ENCODE measurements at regions not wholly inside any gene's neighbourhood (a gene's known extent, or its start where the extent isn't known, plus 50 kb on each side); places are given as distances from the start of the nearest gene placed in this dataset.
"Not testable (repeated sequence)": the region's sequence is repeated elsewhere in the genome, so short reads cannot be mapped to it uniquely, and the experiment has no call there.

DNA sequence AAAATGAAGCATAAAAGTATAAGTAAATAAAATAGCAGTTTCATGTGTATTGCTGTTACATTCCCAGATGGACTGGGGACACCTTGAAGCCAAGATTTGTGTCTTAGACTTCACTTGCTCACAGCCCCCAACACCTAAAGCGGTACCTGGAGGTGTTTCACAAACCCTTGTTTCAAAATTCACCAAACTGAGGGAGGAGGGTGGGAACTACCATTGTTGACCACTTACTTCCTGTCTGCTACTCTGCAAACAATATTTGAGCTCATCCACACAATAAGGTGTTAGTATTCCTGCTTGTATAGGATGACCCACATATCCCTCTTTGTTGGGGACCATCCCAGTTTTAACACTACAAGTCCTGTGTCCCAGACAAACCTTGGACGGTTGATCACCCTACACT, 115.9 kb upstream of the SYT6 start:
- DNase-seq (ENCODE audit: low read depth in 2 of 2): no peak

- no peak for DNase-seq (ENCODE audit: low read depth in 2 of 2)
Measured at GRCh38 chr1:114263343-114263742, 109.7 kb upstream of the SYT6 start.

- no peak for DNase-seq (ENCODE audit: low read depth in 2 of 2)
Measured at GRCh38 chr1:114262337-114262736, 108.7 kb upstream of the SYT6 start.

DNA sequence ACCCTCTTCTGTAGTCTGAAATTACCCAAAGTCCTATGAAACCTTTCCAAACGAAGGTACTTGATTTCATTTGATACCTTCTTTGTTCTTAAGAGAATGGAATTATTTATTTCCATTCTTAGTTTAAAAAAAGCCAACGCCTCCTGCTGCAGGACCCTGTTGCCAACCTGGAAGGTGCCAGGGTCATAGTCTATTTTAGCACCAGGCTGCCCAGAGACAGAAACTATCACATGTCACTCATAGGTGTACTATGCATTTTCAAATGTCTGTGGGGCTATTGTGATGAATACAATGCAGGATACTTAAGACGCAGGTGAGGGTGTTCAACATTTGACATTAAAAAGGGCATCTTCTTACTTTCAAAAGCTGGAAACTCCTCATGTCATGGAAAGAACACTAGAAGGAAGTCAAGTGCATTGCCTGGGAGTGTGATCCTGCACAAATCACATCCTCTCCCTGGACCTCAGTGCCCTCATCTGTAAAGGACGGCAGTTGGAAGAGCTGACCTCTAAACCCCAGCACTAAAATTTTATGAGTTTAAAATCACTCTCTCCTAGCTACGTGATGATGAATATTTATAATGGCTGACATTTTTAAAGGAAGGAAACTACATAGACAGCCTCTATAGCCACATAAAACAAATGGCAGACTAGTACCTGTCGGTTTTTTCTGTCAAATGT, 107.3 kb upstream of the SYT6 start:
- no peak for DNase-seq (ENCODE audit: low read depth in 2 of 2)

GRCh38 chr1:114259511-114260160, 106.0 kb upstream of the SYT6 start:
- DNase-seq (ENCODE audit: low read depth in 2 of 2): no peak

DNA sequence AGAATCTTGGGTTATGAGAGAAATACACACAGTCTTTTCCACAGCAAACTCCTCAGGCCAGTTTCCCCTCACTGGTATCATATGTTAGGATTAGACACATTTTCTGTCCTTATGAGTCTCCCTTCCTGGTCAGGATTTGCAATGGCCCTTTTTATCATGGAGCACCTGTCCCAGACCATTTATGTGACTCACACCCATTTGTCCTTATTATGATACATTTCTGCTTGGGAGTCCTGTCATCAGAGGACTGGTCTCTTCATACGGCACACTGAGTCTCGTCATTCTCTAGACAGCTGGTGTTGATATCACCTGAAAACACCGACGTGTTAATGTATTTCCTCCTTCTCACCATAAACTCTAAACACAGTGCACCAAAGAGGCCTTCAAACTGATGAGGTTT, 105.0 kb upstream of the SYT6 start:
- DNase-seq (ENCODE audit: low read depth in 2 of 2): no peak

DNA sequence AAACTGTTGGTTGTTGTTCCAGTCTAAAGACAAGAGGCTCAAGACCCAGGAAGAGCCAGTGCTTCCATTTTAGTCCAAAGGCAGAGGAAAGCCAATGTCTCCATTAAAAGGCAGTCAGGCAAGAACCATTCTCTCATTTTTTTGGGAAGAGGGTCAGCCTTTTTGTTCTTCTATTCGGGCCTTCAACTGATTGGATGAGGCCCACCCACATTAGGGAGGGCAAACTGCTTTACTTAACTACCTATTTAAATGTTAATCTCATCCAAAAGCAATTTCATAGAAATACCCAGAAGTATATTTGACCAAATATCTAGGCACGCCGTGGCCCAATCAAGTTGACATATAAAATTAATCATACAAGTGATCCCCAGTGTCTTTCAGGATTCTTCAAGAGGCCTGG, 104.4 kb upstream of the SYT6 start:
- no peak for DNase-seq (ENCODE audit: low read depth in 2 of 2)

DNA sequence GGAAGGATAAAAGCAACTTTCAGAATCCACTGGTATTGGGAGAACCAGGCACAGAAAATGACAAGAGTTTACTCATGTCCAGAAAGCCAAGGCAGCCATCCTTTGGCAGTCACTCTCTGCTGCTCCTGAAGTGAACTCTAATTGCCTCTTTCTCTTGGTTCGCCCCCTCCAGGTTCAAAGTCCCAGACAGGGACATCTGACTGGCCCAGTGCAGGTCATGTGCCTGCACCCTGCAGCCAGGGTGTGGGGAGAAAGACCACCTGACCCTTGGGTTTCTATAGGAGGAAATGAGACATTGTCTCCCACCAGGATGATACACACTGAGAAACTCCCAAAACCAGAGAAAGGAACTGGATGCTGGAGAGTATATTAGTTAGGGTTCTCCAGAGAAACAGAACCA, 103.9 kb upstream of the SYT6 start:
- no peak for DNase-seq (ENCODE audit: low read depth in 2 of 2)

DNA sequence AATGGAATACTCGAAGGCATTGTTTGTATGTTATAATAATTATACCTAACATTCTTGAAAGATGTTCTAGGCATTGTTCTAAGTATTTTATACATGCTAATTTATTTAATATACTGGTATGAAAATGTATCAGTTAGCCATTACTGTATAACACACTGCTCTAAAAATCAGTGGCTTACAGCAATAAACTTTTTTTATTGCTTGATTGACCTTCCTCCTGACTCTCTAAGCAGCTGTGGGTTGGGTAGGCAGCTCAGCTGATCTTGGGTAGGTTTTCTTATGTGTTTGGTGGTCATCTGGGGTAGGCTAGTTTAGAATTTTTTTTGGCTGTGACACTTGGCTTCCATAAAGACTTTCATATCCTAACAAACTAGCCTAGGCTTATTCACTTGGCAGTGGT, 100.2 kb upstream of the SYT6 start:
- no peak for DNase-seq (ENCODE audit: low read depth in 2 of 2)

DNA sequence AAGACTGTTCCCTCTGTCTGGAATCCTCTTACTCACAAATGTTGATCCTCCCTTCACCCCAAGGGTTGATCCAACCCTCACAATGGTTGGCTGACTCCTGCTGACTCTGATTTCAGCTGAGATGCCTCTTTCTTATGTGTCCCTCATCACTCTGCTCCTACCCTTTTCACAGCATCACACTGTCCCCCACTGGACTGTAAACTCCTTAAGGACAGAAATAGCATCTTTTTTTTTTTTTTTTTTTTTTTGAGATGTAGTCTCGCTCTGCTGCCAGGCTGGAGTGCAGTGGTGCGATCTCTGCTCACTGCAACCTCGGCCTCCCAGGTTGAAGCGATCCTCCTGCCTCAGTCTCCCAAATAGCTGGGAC, 97.9 kb upstream of the SYT6 start:
- no peak for DNase-seq (ENCODE audit: low read depth in 2 of 2)

- DNase-seq (ENCODE audit: low read depth in 2 of 2): no peak
Measured at GRCh38 chr1:114250683-114251572, 97.3 kb upstream of the SYT6 start.

DNA sequence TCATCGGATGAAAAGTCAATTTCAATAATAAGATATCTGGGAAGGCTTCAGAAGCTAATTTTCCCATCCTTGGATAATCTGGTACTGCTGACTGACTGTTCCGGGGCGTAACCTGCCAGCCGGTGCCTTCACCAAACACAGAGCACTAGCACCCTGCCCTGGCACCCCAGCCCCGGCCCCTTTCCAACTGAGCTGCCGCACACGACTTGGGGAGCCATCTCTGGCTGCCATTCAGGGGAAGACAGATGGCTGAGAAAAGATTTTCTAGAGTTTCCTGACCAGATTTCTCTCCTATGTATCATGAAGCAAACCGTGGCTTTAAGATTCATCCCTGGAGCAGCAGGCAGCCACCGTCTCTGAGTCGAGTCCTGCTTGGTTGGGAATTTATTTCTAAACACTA, 96.0 kb upstream of the SYT6 start:
- DNase-seq (ENCODE audit: low read depth in 2 of 2): no peak

DNA sequence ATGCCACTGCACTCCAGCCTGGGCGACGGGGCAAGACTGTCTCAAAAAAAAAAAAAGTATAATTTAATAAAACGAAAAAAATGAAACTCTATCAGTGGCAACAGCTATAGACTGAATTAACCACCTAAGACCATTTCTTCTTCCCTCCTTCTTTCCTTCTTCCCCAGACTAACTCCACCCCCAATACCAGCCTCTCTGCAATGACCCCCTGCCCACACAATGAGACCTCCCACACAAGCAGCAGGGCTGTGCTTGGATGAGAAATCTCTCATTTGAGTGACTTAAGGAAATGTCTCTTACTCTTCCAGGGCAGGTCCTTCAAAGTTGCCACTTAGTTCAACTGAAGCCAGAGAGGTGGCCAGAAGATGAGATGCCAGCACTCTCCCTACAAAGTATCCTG, 94.5 kb upstream of the SYT6 start:
- no peak for DNase-seq (ENCODE audit: low read depth in 2 of 2)

GRCh38 chr1:114242531-114243210, 89.0 kb upstream of the SYT6 start:
- not testable (repeated sequence) for DNase-seq (ENCODE audit: low read depth in 2 of 2)

- no peak for DNase-seq (ENCODE audit: low read depth in 2 of 2)
Measured at GRCh38 chr1:114238053-114238452, 84.4 kb upstream of the SYT6 start.

DNA sequence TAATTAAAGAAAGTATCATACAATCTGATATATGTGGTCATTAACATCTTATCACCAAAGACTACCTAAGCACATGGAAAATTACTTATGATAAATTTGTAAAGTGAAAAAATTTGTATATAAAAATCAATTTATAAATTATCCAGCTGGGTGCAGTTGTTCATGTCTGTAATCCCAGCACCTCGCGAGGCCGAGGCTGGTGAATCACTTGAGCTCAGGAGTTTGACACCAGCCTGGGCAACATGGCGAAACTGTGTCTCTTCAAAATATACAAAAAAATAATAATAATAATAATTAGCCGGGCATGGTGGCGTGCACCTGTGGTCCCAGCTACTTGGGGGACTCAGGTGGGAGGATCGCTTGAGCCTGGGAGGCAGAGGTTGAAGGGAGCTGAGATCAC, 82.8 kb upstream of the SYT6 start:
- no peak for DNase-seq (ENCODE audit: low read depth in 2 of 2)

DNA sequence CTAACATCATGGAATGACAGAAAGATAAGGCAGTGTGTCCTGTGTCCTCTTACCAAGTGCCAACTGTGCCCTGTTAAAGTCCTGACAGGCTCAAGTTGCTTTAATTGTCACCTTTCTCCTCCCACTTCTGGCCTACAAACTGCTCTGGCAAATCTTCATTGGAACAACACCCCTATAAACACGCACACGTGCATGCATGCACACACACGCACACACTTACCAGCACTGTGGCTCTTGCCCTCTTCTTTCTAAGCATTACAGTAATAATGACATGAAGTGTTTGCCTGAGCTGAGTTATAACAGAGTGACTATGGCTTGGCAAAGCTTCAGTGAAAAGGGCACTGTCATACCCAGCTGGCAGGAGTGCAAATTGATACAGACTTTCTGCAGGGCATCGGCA, 82.3 kb upstream of the SYT6 start:
- DNase-seq (ENCODE audit: low read depth in 2 of 2): no peak

GRCh38 chr1:114235281-114235680, 81.6 kb upstream of the SYT6 start:
- DNase-seq (ENCODE audit: low read depth in 2 of 2): no peak

DNA sequence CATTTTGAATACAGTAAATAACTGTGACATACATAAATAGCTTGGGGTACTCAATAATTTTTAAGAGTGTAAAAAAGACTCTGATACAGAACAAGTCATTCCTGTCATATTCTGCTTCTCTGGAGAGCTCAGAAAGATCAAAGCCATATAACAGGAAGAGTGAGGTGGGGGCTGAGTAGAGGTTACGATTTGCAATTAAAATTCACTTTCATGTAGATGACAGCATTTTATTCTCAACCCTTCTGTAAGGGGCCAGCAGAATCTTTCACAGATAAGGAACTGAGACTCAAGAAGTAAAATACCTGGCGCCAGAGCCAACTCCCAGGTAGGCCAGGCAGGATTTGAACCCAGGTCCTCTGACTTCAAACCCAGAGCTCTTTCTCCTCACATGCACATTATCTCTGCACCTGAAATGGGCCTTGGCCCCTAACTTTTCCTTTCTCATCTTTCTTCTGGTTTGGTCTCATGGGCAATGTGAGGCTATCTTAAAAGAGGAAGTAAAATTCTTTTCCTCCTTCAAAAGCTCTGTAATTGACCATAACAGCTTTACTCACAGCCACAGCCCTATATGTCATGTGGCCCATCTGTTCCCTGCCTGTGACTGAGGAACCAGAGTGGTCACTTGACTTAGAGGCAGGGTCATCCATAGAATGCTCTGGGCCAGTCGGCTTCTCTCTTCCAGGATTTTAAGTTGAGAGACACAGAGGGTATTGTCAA, 80.9 kb upstream of the SYT6 start:
- no peak for DNase-seq (ENCODE audit: low read depth in 2 of 2)

DNA sequence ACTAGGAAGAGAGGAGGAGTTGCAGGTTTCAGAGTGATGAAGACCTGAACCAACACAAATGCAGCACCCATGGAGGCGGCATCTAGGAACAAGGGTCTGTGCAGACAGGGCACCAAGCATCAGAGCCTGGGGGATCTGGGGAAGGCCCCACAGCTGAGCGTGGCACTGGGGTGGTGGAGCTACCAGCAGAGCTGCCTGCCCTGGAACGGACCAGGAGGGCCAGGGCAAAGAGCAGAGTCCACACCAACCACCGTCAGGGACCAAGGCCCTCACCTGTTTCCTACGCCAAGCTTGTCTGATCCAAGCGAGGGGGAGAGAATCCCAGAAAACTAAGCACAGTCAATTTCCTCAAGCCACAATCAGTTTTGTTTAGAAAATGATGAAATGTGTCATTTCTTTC, 79.0 kb upstream of the SYT6 start:
- no peak for DNase-seq (ENCODE audit: low read depth in 2 of 2)

DNA sequence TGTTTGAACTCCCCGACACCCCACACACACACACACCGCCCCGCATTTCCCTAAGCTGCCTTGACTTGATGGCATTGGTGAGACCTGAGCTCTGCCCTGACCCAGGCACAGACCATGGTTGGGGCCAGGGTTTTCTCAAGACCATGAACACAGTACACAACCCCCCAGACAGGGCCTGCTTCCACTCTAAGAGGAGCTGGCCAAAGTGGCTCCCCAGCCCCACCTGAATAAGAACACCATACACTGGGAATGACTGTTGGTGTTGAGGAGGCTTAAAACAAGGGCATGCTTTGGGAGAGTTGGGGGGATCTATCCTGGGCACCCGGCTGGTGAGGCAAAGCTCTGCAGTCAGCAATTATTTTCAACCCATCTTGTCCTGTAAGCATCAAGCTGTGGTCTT, 77.6 kb upstream of the SYT6 start:
- DNase-seq (ENCODE audit: low read depth in 2 of 2): no peak

GRCh38 chr1:114229368-114229767, 75.7 kb upstream of the SYT6 start:
- no peak for DNase-seq (ENCODE audit: low read depth in 2 of 2)

Data from stimulated activated CD8-positive, alpha-beta memory T cell treated with anti-CD3 and anti-CD28 coated beads, Interleukin-15, amount 100 ng/mL, for 4 hours (primary cell).